ENCODE measurements at regions not wholly inside any gene's neighbourhood (a gene's known extent, or its start where the extent isn't known, plus 50 kb on each side); places are given as distances from the start of the nearest gene placed in this dataset.

DNA sequence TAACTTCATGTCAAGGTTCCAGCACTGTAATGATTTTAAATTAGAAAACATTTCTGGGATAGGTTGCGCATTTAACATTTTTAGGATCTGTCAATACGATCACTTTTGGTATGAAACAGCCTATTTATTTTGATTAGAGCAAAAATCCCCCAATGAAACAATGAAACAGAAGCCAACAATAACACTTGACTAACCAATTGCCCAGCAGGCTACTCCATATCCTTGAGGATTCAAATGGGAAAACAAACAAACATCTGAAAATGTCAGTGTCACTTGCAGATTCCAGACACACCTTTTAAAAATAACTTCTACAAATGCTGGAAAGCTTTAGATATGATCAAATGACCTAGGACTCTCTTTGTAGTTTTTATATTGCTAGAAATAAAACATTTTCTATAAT lies 1412.5 kb upstream of the PRR20A start:
- no peak for TF ChIP-seq SUZ12 (IDR thresholded peaks at IDR 0.05)
- no peak for TF ChIP-seq SP1 (IDR thresholded peaks at IDR 0.05)
- peak; percentile 9; the same call in 1 of the 2 replicates for TF ChIP-seq FOXM1 (IDR thresholded peaks at IDR 0.05; ENCODE audit: borderline replicate concordance)
